NCI-H1417 (cell line): ENCODE measurements at regions not wholly inside any gene's neighbourhood (a gene's known extent, or its start where the extent isn't known, plus 50 kb on each side); places are given as distances from the start of the nearest gene placed in this dataset.

ENCODE experiments used
- DNase-seq, 3 experiments: peaks; one replicate each; lab custom pipeline; 2025; lab: John Stamatoyannopoulos, UW

DNA sequence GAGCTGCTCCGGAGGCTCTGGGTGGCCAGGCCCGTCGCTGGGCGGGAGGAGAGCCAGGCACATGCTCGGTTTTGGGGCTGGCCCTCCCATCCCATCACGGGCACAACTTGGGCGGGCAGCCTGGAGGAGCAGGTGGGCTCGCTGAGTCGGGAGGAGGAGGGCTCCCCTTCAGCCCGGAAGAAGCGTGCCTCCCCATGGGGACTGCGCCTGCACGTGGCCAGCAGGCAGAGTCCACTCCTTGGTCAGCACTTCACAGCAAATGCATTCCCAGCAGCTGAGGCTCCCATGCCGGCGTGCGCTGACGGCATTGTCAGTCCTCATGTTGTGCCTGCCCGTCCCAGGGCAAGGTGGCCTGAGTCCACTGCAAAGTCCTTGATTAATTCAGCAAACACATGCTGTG is 1281.7 kb downstream of the BRD1 start:
- no peak for DNase-seq

DNA sequence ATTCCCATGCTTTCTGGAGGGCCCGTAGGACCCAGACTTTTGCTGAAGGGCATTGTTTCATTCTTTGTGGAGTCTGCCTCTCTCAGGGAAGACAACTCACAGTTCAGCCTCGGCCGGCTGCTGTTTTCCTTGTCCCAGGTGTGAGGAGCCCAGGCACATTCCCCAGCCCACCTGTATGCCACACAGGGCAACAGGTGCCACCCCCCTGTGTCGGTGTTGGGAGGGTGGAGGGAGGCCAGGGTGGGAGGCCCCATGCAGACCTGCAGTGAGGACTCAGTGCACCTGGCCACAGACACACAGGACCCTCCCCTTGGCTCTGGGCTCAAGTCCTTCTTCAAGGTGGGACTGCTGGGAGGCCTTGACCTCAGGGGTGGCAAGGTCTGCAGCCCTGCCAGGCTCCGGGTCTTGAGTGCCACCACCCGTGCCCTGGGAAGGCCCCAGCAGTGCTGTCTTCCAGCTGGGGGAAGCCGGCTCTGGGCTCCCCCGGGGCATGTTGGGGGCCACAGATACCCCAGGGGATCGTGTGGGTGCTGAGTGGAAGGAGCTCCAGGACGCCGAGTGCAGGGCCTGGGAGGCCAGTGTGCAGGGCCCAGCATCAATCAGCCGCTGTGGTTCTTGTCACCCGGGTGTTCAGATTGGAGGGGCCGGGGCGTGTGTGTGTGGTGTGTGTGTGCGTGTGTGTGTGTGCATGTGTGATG is 1286.1 kb downstream of the BRD1 start:
- DNase-seq = no peak

DNA sequence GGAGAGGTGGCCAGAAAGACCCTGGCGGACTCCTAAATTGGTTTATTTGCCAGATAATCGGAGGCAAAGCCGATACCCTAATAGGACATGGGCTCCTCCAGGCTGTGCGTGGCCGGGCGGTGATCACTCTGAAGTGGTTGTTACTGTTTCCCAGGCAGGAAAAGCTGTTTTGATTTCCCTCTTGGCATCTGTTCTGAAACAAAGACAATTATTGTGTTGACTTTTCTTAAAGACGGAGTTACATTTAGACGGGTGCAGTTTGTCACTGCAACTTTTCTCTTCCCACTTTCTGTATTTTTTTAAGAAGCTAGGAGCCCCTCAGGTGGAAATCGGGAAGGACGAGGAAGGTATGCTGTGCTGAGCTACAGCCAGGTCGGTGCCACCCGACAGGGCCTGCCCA is 1288.4 kb downstream of the BRD1 start:
- no peak for DNase-seq

DNA sequence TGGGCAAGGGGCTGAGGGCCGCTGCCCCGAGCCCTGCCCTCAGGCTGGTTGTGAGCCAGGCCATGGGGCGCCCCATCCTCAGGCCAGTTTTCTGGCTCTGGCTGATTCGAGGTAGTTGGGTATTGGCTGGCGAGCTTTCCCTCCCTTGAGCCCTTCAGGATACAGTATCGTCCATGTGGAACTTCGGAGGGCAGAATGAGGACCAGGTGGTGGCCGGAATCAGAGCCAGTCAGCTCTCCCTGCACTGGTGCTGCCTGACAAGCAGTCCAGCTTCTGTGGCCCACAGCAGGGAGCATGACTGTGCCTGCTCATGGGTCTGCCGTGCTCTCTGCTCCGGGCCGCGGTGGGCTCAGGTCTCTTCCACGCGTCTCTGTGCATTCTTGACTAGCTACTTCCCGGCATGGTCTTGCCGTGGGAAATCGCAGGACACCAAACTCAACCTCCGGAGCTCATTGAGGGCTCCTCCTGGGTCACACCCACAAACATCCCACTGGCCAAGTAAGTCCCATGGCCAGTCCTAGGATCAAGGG is 1289.3 kb downstream of the BRD1 start:
- no peak for DNase-seq

DNA sequence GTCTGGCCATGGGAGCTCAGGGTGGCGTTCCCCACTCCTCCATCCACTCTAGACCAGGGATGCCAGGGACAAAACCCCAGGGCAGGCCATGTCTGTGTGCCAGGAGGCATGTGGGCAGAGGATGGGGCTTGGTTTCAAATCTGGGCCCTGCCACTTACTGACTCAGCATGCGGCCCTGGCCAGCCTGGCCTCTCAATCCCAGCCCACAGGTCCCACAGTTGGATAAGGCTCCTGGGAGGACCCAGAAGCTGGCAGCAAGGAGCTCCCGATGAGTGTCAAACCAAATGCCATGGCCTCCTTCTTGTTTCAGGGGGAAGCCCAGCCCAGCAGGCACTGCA is 1290.4 kb downstream of the BRD1 start:
- no peak for DNase-seq

DNA sequence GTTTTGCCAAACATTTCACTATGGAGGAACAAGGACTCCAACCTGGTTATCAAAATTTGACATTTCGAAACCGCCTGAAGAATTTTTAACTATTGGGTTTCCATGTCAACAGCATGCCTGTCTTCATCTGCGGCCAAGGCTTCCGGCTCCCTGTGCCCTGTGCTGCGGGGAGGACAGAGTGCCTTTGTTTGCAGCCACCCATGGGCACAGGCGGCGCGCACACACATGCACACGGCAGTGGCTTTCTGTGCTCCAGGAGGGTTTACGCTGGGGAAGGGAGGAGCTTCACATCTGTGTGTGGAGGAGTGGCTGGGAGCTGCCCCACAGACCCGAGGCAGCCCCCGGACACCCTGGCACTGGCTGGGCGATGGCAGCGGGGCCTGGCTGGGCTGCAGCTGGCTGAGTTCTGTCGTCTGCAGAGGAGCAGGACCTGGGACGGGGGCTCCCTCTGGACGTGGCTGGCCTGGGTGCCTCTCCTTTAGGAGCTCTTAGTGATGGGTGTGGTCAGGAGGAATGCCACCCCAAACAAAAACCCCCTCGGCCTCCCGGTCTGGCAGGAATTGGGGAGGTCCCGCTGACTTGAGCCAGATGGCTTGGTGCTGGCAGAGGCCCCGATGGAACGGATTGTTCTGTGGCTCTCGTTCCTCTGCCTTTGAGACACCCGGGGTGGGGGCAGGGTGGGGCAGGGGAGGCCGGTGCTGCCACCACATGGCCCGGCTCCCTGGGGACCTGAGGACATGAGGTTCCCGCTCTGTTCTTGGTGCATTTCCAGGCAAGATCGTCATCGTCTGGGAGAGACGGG is 1290.9 kb downstream of the BRD1 start:
- no peak for DNase-seq

DNA sequence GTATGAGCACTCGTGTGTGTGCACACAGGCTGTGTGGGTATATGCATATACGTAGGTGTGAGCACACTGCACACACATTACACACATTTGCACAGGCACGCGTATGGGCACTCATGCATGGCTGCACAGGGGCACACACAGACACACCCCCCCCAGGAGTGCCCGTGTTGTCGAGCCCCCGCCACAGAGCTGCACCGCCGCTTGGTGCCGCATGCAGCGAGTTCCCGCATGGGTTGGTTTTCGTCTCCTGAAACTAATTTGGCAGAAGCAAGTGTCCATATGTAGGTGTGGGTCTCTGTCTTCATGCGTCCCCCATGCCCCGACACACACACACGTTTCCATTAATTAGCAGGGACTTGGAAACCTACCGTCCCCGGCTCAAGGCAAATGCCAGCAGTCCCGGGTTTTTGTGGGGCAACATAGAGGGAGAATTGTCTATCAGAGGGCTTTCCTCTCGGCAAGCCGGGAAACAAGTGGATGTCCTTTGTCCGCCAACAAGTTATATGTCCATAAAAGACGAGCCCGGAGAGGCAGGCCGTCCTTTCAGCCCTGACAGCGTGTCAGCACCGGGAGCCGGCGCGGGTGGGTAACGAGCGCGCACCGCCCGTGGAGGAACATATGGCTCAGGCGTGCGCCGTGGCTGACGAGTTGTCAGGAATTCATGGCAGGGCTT is 1291.7 kb downstream of the BRD1 start:
- DNase-seq = no peak

DNA sequence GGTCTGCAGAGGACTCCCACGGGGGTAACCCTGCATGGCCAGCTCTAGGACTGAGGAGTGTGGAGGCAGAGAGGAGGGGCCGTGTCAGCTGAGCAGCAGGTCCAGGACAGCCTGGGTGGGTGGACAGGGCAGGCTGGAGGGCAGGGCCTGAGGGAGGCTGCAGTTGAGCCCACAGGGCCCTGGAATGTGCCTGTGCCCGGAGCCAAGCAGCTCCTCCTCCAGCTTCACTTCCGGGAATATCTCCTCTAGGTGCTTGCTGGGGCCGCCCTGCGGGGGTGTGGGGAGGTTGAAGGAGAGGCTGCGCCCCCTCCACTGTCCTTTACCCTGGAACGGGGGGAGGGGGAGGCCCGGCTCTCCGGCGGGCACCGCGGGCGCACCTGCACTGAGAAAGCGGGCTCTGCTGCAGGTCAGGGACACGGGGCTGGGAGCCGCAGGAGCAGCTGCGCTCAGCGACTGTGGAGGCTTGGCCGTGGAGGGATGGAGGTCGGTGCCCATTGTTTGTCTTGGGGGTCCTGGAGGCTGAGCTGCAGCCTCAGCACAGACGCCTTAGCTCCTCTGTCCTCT is 1293.2 kb downstream of the BRD1 start:
- no peak for DNase-seq

DNA sequence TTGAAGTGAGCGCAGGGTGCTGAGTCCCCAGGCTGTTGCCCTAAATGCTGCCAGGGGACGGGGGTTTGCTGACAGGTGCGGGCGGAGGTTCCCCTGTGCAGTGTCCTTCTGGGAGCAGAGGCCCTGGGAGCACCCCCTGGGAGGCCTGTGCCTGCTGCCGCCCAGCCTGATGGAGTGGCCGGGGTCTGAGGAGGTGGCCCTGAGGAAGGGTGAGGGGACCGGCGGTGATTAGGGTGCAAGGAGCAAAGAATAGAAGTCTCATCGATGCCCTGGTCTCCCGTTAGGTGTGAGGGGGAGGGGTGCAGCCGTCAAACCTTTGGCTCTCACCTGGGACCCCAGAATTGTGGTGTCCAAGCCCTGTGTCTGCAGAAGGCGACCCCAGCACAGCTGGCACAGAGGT is 1294.7 kb downstream of the BRD1 start:
- DNase-seq = no peak

DNA sequence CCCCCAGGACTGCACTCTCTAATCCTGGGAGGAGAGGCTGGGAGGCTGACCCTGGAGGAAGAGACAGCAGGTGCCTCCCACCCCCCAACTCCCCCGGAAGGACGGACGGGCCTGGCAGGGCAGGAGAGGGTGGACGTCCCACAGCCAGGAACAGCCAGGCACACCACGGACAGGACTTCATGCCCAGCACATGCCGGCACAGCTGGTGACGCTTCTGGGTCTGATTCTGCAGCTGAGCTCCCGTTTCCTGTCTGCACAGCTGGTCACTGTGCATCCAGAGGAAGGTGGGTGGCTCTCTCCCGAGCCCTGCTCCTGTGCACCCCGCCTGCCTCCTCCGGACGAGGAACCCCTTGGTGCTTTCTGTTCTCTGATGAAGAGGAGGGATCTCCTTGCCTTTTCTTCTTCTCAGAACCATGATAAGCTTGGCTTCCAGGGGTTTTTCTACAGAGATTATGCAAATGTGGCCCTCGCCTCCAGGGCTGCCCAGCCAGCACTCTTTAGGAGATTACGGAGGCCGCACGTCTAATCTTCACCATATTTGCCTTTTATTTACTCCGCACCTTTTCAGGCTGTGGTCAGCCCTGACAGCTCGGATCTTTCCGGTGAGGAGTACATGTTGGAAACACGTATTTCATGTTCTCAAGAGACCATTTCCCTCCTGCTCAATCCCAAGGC is 1295.8 kb downstream of the BRD1 start:
- DNase-seq = no peak

DNA sequence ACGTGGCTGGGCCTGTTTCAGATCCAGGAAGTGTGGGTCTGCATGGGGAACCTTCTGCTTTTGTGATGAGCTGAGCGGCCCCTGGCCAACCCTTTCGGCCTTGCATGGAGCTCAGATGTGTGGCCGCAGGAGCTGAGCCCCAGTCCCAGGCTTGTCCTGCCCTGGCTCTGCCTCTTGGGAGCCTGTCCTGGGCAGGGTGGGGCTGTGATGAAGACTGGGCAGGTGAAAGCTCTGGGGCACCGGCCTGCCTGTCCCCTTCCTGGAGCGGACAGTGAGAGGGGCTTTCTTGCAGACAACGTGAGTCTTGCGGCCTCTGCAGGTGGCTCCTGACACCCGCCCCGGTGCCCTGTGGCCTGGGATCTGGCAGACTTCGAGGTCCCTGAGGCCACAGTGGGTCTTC is 1296.6 kb downstream of the BRD1 start:
- no peak for DNase-seq

DNA sequence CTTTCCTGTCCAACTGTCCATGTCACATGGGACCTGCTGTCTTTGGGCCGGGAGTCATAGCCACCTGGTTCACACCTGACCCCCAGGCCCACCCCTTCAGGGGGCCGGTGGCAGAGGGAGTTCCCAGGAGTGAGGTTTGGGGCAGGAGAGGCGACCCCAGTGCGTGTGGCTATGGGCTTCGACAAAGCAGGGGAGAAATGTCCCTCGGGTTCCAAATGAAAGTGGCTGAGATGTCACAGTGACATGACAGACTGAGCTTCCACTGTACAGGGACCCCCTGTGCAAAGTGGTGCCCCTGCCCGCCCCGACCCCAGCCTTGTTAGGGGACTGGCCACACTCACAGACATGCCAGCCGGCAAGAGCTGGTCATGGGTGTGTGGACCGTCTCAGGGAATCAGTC is 1297.0 kb downstream of the BRD1 start:
- DNase-seq = no peak

DNA sequence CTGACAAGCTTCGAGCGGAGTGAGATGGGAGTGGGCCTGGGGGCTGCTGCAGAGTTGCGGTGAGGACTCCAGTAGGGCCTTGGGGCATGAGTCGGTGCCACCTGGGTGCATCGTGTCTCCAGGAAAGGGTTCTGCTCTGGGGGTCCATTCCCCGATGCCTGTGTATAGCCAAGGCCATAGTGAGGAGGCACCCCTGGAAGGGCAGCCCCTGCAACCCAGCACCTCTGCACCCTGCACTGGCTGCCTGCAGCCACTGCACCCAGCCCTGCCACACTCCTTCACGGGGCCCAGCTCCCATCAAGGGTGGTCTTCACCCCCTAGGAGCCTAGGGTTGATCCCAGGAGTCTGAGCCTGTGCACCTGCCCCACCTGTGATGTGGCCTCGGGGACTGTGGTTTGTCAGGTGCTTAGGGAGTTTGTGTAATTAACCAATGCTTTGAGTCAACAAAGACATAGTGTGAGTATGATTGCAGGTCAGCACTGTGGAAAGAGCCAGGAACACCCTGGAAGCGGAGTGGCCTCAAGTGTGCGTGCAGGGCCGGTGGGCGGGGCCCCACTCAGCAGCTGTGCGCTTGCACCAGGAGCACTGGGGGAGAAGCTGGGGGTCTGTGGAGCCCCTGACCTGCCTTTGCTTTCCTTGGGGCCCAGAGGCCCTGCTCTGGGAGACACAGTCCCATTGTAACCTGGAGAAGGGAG is 1299.3 kb downstream of the BRD1 start:
- peak in 2 of 3 experiments; percentile 3 to 31 for DNase-seq

DNA sequence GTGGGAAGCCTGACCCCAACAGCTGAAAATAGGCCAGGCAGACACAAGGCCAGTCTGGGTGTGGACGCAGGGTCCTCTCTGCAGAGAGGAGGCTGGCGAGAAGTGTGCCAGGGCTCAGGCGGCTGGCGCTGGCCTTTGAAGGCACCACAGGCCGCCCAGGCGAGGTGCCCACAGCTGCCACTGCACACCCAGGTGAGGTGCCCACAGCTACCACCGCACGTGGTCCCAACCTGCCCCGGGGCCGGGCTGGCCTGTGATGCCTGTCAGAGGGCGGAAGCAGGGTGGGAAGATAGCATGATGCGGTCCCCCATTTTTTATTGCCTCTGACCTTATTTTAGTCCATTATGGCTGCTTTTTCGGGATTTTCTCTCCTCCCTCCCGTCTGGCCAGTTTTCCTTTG is 1303.9 kb downstream of the BRD1 start:
- no peak for DNase-seq

DNA sequence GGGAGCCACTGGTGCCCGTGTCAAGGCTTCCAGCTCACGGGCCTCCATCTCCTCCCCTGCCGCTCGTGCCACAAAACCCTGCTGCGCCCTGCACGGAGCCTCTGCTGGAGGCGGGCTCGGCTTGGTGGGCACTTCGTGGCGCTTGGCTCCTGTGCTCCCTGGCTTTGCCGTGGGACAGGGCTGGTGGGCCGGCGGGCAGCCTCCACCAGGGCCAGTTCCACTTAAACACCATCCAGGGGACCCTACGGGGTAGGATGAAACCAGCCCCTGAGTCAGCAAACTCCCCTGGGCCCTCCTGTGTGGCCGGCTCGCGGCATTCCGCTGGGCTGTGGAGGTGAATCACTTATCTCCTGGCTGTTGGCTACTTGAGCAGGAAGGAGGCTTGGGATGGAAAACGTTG is 1304.6 kb downstream of the BRD1 start:
- no peak for DNase-seq

DNA sequence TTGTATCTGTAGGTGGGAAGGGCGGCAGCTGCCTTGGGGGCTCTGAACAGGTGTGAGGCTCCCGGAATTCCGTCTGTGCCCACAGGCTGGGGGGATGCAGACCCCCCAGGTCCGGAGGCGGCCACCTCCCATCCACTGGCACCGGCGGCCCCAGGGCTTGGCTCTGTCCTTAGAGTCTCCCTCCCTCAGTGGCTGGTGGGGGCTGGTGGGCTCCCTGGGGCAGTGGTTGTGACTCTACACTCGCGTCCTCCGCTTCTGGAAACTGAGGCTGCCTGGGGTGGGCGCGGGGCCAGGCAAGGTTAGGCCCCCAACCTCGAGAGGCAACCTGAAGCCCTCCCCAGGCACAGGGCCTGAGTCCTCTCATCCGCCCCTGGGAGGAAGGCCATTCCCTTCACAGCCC is 1305.4 kb downstream of the BRD1 start:
- DNase-seq = no peak

DNA sequence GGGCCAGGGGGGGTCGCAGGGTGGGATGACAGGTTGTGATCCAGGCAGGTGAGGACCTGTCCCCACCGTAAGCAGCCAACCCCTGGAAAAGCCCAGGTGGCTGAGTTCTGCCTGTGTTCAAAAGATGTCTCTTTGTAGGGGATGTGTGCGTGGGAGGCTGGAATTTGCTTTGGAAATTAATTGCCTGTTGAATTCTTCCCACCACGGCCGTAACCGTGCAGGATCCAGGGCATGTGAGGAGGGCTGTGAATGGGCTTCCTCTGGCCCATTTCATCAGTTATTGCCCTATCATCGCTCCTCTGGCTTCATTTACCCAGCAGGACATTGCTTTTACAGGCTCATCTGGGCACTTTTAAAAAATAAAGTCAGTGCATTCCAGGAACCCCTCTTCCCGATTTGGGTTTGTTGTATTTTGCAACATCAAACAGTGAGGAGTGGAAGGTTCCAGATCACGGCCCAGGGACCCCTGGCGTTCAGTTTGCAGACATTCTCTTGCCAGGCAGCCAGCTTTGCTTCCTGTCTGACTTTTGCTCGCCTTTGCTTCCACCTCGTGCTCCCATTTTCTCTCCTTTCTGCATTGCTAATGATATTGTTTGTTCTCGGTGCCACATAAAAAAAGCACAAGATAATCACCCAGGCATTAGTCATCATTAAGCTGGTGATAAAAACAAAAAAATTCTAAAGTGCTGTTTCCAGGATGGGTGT is 1306.6 kb downstream of the BRD1 start:
- DNase-seq = no peak

DNA sequence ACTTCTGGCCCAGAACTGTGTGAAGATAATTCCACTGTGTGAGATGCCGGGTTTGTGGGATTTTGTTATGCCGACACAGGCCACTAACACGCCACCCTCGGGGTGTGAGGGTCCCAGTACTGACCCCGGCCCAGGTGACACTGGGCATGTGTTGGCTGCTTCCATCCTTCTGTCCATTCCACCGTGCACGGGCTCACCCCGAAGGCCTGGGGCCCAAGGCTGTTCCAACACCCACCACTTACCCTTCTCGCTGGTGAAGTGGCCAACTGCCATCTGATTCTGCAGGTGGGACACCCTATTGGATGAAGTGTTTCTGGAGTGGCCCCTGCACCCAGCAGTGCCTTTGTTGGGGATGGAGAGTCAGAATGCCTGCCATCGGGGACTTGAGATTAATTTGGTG is 1307.5 kb downstream of the BRD1 start:
- no peak for DNase-seq

DNA sequence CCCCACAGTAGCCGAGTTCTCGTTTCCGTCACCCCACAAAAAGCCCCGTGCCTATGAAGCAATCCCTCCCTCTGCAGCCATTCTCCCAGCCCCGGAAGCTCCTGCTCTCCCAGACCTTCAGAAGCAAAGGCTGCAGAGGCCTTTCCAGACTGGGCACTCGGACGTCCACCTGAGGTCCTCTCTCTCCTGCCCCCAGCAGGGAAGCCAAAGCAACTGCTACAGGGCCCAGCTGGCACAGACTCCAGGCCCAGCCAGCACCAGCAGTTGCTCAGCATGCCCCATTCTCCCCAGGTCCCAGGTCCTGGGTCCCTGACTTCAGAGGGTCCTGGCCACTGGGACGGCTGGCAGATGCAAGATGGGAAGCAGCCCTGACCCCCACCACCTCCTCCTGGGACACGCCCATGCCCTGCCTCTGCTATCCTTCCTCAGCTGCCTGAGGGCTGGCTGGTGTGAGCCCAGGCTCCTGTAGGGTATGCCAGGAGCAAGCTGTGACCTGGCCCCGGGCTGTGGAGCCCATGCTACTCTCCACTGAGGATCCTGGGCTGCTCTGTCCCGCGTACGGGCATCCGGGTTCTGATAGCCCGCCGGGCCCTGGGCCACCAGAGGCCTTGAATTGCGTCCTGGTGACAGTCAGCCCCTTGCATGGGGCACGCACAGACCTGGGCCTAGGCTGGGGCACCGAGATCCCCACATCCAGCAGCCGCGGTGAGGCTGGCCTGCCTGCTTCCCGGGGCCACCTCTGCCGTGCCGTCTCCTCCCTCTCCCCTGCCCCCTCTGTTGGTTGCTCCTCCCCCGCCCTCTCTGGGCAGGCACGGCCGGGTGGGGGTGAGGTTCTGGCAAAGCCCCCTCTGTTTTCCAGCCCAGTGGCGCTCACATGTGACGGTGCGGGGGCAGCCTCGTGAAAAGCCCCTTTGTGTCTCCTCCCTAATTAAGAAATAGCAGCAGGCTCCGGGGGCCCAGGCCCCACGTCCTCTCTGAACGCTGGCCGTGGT is 1310.3 kb downstream of the BRD1 start:
- DNase-seq = no peak

DNA sequence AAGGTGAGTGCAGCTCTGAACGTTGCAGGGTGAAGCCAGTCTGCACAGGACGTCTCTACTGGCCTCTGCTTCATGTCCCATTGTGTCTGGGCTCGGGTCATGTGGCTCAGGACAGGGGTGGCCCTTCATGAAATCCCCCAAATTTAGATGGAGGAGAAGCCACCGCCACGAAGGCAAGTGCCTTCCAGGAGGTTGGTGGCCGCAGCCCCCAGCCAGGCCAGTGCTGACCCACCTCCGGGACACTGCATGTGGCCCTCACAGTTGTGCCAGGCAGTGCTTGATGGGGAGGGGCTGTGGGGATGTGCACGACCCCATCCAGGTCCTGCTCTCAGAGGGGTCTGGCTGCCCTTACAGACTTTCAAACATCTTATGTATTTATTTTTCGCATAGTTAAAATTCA is 1311.1 kb downstream of the BRD1 start:
- no peak for DNase-seq
